Endothelial cell of umbilical vein (primary cell): ENCODE measurements at regions not wholly inside any gene's neighbourhood (a gene's known extent, or its start where the extent isn't known, plus 50 kb on each side); places are given as distances from the start of the nearest gene placed in this dataset.

Source experiments
- BruUV-seq: library from RNA; stranded (reverse); fragments of 400-500 nt; replicated peaks from 2 replicates; lab custom pipeline; 2021; lab: Mats Ljungman, UMichigan
- CTCF ChIA-PET: fragments of 300-600, 350-600 bp; sonication (Branson Sonifier 250); formaldehyde crosslinking; loops from one replicate; lab custom pipeline; 2021; ENCODE audit warnings: antibody characterized with exemption, inconsistent platforms; lab: Charles Lee
- POLR2A ChIA-PET: fragments of 300-600, 350-600 bp; sonication (Branson Sonifier 250); formaldehyde crosslinking; loops from one replicate; lab custom pipeline; 2021; ENCODE audit warnings: antibody characterized with exemption, inconsistent platforms; lab: Charles Lee
- DNase-seq: peaks from one replicate; pipeline ENCODE4 v3.0.0-alpha.2; 2011; ENCODE audit warnings: low read depth, low spot score
- FAIRE-seq: peaks from 2 replicates; lab custom pipeline; 2011; peaks lifted over from hg19 to GRCh38; lab: Jason Lieb, UNC
- H2AFZ ChIP-seq: 2 replicates; pipeline ENCODE4 v1.6.0; 2012; ENCODE audit warnings: low read depth, low read length, control low read depth, inconsistent platforms
- H3K27ac ChIP-seq: 2 replicates; pipeline ENCODE4 v1.5.1; 2011; ENCODE audit warnings: low read depth, mild to moderate bottlenecking, control low read depth, low read length, moderate library complexity; ENCODE audit not compliant: insufficient read depth
- H3K27me3 ChIP-seq, 2 experiments: 2 replicates each; pipeline versions ENCODE4 v1.6.0 to v1.6.1; 2011; ENCODE audit warnings: low read length in 2 of 2, mixed read lengths in 1 of 2; ENCODE audit not compliant: control insufficient read depth in 2 of 2, insufficient read depth in 2 of 2
- H3K36me3 ChIP-seq, 2 experiments: 2 replicates in 1 of 2; 3 replicates in 1 of 2; pipeline ENCODE4 v1.5.1; 2011; ENCODE audit warnings: low read length in 2 of 2, mild to moderate bottlenecking in 1 of 2, moderate library complexity in 1 of 2; ENCODE audit not compliant: control insufficient read depth in 2 of 2, insufficient read depth in 2 of 2; ENCODE audit errors: extremely low read depth in 1 of 2
- H3K4me1 ChIP-seq: 3 replicates; pipeline ENCODE4 v1.5.1; 2011; ENCODE audit warnings: mild to moderate bottlenecking, low read length; ENCODE audit not compliant: control insufficient read depth, insufficient read depth; ENCODE audit errors: extremely low read depth
- H3K4me2 ChIP-seq: 2 replicates; pipeline ENCODE4 v1.6.1; 2011; ENCODE audit warnings: low read length, control low read depth, mixed read lengths; ENCODE audit not compliant: insufficient read depth
- H3K4me3 ChIP-seq, 3 experiments: fragments of 200-600 bp in 1 of 3; sonication (generic), shearing (Covaris generic) in 1 of 3; replicated peaks in 1 of 3; 2 replicates each; pipeline ENCODE4 v1.5.1; 2011 to 2016; ENCODE audit warnings: control low read depth in 3 of 3, low read length in 3 of 3, mild to moderate bottlenecking in 2 of 3, inconsistent platforms in 1 of 3, low read depth in 1 of 3, moderate library complexity in 1 of 3; ENCODE audit not compliant: insufficient read depth in 1 of 3
- H3K79me2 ChIP-seq: 2 replicates; pipeline ENCODE4 v1.6.0; 2012; ENCODE audit warnings: low read length, inconsistent platforms; ENCODE audit not compliant: control insufficient read depth, insufficient read depth
- H3K9ac ChIP-seq: replicated peaks from 2 replicates; pipeline ENCODE3; 2011; ENCODE audit warnings: low read length, control low read depth; ENCODE audit not compliant: insufficient read depth; ENCODE audit errors: extremely low read depth
- H3K9me1 ChIP-seq: replicated peaks from 3 replicates; pipeline ENCODE4 v1.6.0; 2011; ENCODE audit warnings: mild to moderate bottlenecking, low read length; ENCODE audit not compliant: control insufficient read depth, insufficient read depth; ENCODE audit errors: extremely low read depth
- H3K9me3 ChIP-seq: replicated peaks from 2 replicates; pipeline ENCODE4 v1.5.1; 2012; ENCODE audit warnings: low read length, inconsistent platforms; ENCODE audit not compliant: control insufficient read depth, insufficient read depth
- H4K20me1 ChIP-seq: replicated peaks from 2 replicates; pipeline ENCODE3; 2011; ENCODE audit warnings: mild to moderate bottlenecking, low read length; ENCODE audit not compliant: control insufficient read depth, insufficient read depth; ENCODE audit errors: extremely low read depth
- CTCF ChIP-seq, 2 donors: IDR thresholded peaks; 1 replicate in 1 of 2; 2 replicates in 1 of 2; pipeline ENCODE4 v1.5.1; 2011; ENCODE audit warnings: low read length in 2 of 2, mild to moderate bottlenecking in 2 of 2, moderate library complexity in 2 of 2, control low read depth in 1 of 2, inconsistent platforms in 1 of 2, low read depth in 1 of 2; ENCODE audit not compliant: insufficient read depth in 1 of 2; ENCODE audit errors: extremely low read depth in 1 of 2
- EZH2 ChIP-seq: IDR thresholded peaks from 2 replicates; pipeline ENCODE4 v1.6.1; 2012; ENCODE audit warnings: borderline replicate concordance, low read depth, mild to moderate bottlenecking, moderate library complexity, low read length, inconsistent platforms; ENCODE audit not compliant: severe bottlenecking
- FOS ChIP-seq: IDR thresholded peaks from 2 replicates; pipeline ENCODE4 v1.6.1; 2011; ENCODE audit warnings: mild to moderate bottlenecking, low read length, moderate library complexity, borderline replicate concordance; ENCODE audit not compliant: insufficient read depth
- GATA2 ChIP-seq: IDR thresholded peaks from 2 replicates; pipeline ENCODE4 v1.7.0; 2011; ENCODE audit warnings: low read depth, mild to moderate bottlenecking, moderate library complexity, mixed read lengths, low read length; ENCODE audit not compliant: insufficient read length, insufficient read depth
- JUN ChIP-seq: IDR thresholded peaks from 2 replicates; pipeline ENCODE4 v1.6.1; 2011; ENCODE audit warnings: borderline replicate concordance, low read depth; ENCODE audit not compliant: insufficient read length, insufficient read depth
- MAX ChIP-seq: IDR thresholded peaks from 2 replicates; pipeline ENCODE4 v1.6.1; 2011; ENCODE audit not compliant: insufficient read depth, insufficient read length
- MYC ChIP-seq: IDR thresholded peaks from one replicate; pipeline ENCODE4 v1.6.1; 2011; ENCODE audit warnings: mild to moderate bottlenecking, low read depth, low read length
- POLR2A ChIP-seq: IDR thresholded peaks from 2 replicates; pipeline ENCODE4 v1.6.1; 2012; ENCODE audit warnings: low read depth, mild to moderate bottlenecking, control low read depth, low read length
- POLR2AphosphoS5 ChIP-seq: IDR thresholded peaks from 2 replicates; pipeline ENCODE4 v1.6.1; 2012; ENCODE audit warnings: low read depth, mild to moderate bottlenecking, control low read depth, low read length, moderate library complexity; ENCODE audit not compliant: insufficient read depth
- dilution Hi-C: fragments of 300-500 bp; cut with MboI; formaldehyde crosslinking; loops from one replicate; pipeline ENCODE4 v1.15.0; 2019; ENCODE audit warnings: low sequenced_read_pairs; ENCODE audit not compliant: extremely low pct_ligation_motif_present
- intact Hi-C: fragments of 100-400 bp; cut with micrococcal nuclease; formaldehyde crosslinking; loops from one replicate; pipeline ENCODE4 v1.10.0; 2022

- Histone ChIP-seq H2AFZ (no peak overlapping the region), H3K4me2 (no peak overlapping the region), H3K36me3 (no peaks in the 10 kb centered on the region), H3K4me1 (no peaks in the 10 kb centered on the region), H3K27ac (no peak overlapping the region), H3K9ac (no peak overlapping the region), H3K79me2 (no peaks in the 10 kb centered on the region), H3K9me3 (peaks cover 2% of the 10 kb centered on the region), H4K20me1 (no peaks in the 10 kb centered on the region), H3K27me3 (no peaks in the 10 kb centered on the region), H3K4me3 (no peak overlapping the region), H3K9me1 (no peaks in the 10 kb centered on the region)
- BruUV-seq = no TSS peak
- dilution Hi-C loops = no loop called here
- intact Hi-C loops = no loop called here
- FAIRE-seq (no peak), DNase-seq (no peak)
- TF ChIP-seq MAX (no peak), POLR2A (no peak), FOS (no peak), MYC (no peak), CTCF (IDR thresholded peaks at IDR 0.05; ENCODE audit: extremely low read depth in 1 of 2, insufficient read depth in 1 of 2, low read depth in 1 of 2, low read length in 2 of 2) (no peak), GATA2 (no peak), EZH2 (no peak), POLR2AphosphoS5 (no peak), JUN (no peak)
- ChIA-PET CTCF (no interaction called here), POLR2A (no interaction called here)
Observed at GRCh38 chr5:152619756-152620155, 214.7 kb upstream of the NMUR2 start.
